ENCODE measurements at regions not wholly inside any gene's neighbourhood (a gene's known extent, or its start where the extent isn't known, plus 50 kb on each side); places are given as distances from the start of the nearest gene placed in this dataset.

DNA sequence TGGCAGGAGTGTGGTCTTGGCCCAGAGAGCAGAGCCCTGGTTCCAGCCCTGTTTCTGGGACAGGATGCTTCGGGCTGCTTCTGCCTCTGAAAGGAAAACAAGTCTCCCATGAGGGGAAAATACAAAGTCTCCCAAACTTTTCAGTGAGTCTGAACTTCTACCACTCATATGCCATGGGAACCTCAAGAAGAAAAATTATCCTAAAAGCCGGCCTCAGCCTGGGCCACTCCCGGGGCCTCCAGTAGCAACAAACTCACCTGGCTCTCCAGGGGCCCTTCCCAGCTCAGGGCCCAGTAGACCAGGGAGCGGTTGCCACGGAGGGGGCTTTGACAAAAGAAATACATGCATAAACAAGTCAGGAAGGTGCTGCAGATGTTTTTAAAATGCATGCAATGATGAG is 289.2 kb upstream of the HDAC4 start:
- H3K27ac ChIP-seq (ENCODE audit: low read length), result no peak overlapping the region
- peaks cover 2% of the 10 kb centered on the region for H3K27me3 ChIP-seq (ENCODE audit: control insufficient read depth, insufficient read depth, low read length)
- Mint-ChIP-seq H3K9me3 (no peaks in the 10 kb centered on the region), H3K27me3 (ENCODE audit: low read depth in 2 of 2) (peaks cover 16 to 33% of the 10 kb centered on the region in 2 donors), H3K36me3 (no peaks in the 10 kb centered on the region), H3K4me3 (no peak overlapping the region), H3K27ac (no peak overlapping the region), H3K4me1 (no peaks in the 10 kb centered on the region)
- TF ChIP-seq, protein P1, sequence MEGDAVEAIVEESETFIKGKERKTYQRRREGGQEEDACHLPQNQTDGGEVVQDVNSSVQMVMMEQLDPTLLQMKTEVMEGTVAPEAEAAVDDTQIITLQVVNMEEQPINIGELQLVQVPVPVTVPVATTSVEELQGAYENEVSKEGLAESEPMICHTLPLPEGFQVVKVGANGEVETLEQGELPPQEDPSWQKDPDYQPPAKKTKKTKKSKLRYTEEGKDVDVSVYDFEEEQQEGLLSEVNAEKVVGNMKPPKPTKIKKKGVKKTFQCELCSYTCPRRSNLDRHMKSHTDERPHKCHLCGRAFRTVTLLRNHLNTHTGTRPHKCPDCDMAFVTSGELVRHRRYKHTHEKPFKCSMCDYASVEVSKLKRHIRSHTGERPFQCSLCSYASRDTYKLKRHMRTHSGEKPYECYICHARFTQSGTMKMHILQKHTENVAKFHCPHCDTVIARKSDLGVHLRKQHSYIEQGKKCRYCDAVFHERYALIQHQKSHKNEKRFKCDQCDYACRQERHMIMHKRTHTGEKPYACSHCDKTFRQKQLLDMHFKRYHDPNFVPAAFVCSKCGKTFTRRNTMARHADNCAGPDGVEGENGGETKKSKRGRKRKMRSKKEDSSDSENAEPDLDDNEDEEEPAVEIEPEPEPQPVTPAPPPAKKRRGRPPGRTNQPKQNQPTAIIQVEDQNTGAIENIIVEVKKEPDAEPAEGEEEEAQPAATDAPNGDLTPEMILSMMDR (IDR thresholded peaks at IDR 0.05), result no peak
- no peaks in the 10 kb centered on the region for H3K36me3 ChIP-seq (ENCODE audit: control insufficient read depth, insufficient read depth, low read length)
- DNase-seq (no peak), ATAC-seq (no peak)
- H3K9me3 ChIP-seq (ENCODE audit: control insufficient read depth, insufficient read depth, low read length), result no peaks in the 10 kb centered on the region
- H3K4me1 ChIP-seq (ENCODE audit: control insufficient read depth, insufficient read depth, low read length), result no peaks in the 10 kb centered on the region
- intact Hi-C loops (cut with micrococcal nuclease), result no loop called here
- no peak overlapping the region for H3K4me3 ChIP-seq (ENCODE audit: low read length)
- 91% methylated on average over 5 of the region's 5 CpGs for WGBS (ENCODE audit: insufficient coverage)

DNA sequence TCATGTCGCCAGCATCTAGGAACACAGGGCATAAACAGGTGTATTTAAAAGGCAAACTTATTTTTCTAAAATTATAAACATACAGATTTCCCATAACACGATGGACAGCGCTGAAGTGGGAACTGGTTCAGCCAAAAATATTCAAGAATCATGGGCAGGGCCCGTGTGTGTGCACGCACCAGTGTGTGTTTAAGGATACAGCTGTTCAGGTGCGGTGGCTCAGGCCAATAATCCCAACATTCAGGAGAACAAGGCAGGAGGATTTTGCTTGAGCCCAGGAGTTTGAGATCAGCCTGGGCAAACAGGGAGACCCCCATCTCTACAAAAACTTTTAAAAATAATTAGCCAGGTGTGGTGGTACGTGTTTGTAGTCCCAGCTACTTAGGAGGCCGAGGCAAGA is 288.6 kb upstream of the HDAC4 start:
- WGBS (ENCODE audit: insufficient coverage), result 86% methylated on average over 6 of the region's 8 CpGs
- Mint-ChIP-seq H3K36me3 (no peaks in the 10 kb centered on the region), H3K4me3 (no peak overlapping the region), H3K27ac (no peak overlapping the region), H3K4me1 (no peaks in the 10 kb centered on the region), H3K9me3 (no peaks in the 10 kb centered on the region), H3K27me3 (ENCODE audit: low read depth in 2 of 2) (peaks cover 19 to 36% of the 10 kb centered on the region in 2 donors)
- intact Hi-C loops (cut with micrococcal nuclease), result no loop called here
- Histone ChIP-seq H3K36me3 (ENCODE audit: control insufficient read depth, insufficient read depth, low read length) (no peaks in the 10 kb centered on the region), H3K4me1 (ENCODE audit: control insufficient read depth, insufficient read depth, low read length) (no peaks in the 10 kb centered on the region), H3K27ac (ENCODE audit: low read length) (no peak overlapping the region), H3K9me3 (ENCODE audit: control insufficient read depth, insufficient read depth, low read length) (no peaks in the 10 kb centered on the region), H3K4me3 (ENCODE audit: low read length) (no peak overlapping the region), H3K27me3 (ENCODE audit: control insufficient read depth, insufficient read depth, low read length) (peaks cover 3% of the 10 kb centered on the region)
- TF ChIP-seq, protein P1 (IDR thresholded peaks at IDR 0.05), result no peak
- ATAC-seq (no peak), DNase-seq (no peak)

DNA sequence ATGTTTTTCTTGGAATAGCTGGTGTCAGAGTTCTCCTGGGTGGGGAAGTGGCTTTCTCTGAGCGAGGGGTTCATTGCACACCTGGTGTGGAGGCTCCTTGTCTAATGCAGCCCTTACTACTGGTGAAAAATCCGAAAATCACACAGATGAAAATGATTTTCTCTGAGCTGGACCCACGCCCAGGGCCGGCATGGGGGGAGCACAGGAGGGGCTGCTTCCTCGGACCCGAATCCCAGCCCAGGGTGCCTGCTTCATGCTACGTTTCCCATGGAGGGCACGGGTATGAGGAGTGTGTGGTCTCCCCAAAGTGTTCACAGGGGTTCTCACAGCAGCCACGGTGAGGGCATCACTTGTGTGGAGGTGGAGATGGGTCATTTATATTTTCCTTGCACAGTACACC is 288.0 kb upstream of the HDAC4 start:
- Histone ChIP-seq H3K9me3 (ENCODE audit: control insufficient read depth, insufficient read depth, low read length) (no peaks in the 10 kb centered on the region), H3K36me3 (ENCODE audit: control insufficient read depth, insufficient read depth, low read length) (no peaks in the 10 kb centered on the region), H3K4me1 (ENCODE audit: control insufficient read depth, insufficient read depth, low read length) (no peaks in the 10 kb centered on the region), H3K27me3 (ENCODE audit: control insufficient read depth, insufficient read depth, low read length) (peaks cover 4% of the 10 kb centered on the region), H3K27ac (ENCODE audit: low read length) (no peak overlapping the region), H3K4me3 (ENCODE audit: low read length) (no peak overlapping the region)
- Mint-ChIP-seq H3K27me3 (ENCODE audit: low read depth in 2 of 2) (peaks cover 24 to 41% of the 10 kb centered on the region in 2 donors), H3K36me3 (no peaks in the 10 kb centered on the region), H3K4me1 (no peaks in the 10 kb centered on the region), H3K27ac (no peak overlapping the region), H3K9me3 (no peaks in the 10 kb centered on the region), H3K4me3 (no peak overlapping the region)
- no peak for DNase-seq
- no peak for ATAC-seq
- TF ChIP-seq, protein P1 (IDR thresholded peaks at IDR 0.05), result no peak
- intact Hi-C loops (cut with micrococcal nuclease), result no loop called here
- 88% methylated on average over 8 of the region's 9 CpGs for WGBS (ENCODE audit: insufficient coverage)

DNA sequence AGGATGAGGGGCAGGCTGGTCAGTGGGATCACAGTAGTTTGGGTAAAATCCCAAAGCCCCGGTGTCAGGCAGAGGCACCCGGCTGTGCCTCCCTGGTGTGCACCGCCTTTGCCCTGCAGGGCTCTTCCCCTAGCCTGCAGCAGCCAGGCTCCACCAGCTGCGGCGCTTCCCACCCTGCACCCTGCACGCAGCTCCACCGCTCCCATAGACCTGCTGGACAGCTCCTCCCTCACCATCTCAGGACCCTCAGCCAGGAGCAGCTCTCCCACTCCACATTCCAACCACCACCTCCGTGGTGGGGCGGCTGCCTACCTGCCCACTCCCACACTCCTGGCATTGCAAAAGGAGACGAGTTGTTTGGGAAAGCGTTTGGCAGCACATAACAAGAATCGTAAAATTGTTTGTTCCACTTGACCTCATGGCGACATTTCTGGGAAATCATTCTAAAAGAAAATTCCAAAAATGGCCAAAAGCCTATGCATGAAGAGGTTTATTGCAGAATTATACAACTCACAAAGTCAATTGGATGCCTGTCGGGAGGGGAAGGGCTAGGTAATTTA is 287.4 kb upstream of the HDAC4 start:
- Histone ChIP-seq H3K27ac (ENCODE audit: low read length) (no peak overlapping the region), H3K36me3 (ENCODE audit: control insufficient read depth, insufficient read depth, low read length) (no peaks in the 10 kb centered on the region), H3K4me3 (ENCODE audit: low read length) (no peak overlapping the region), H3K4me1 (ENCODE audit: control insufficient read depth, insufficient read depth, low read length) (no peaks in the 10 kb centered on the region), H3K27me3 (ENCODE audit: control insufficient read depth, insufficient read depth, low read length) (peaks cover 7% of the 10 kb centered on the region), H3K9me3 (ENCODE audit: control insufficient read depth, insufficient read depth, low read length) (no peaks in the 10 kb centered on the region)
- ATAC-seq (no peak), DNase-seq (no peak)
- H3K9me3 Mint-ChIP-seq, result no peaks in the 10 kb centered on the region
- TF ChIP-seq, protein P1 (IDR thresholded peaks at IDR 0.05), result no peak
- 70% methylated on average over 14 of the region's 14 CpGs for WGBS (ENCODE audit: insufficient coverage)
- no peak overlapping the region for H3K27ac Mint-ChIP-seq
- H3K4me1 Mint-ChIP-seq, result no peaks in the 10 kb centered on the region
- intact Hi-C loops (cut with micrococcal nuclease), result no loop called here
- H3K27me3 Mint-ChIP-seq (ENCODE audit: low read depth in 2 of 2), result peaks cover 28 to 40% of the 10 kb centered on the region in 2 donors
- H3K4me3 Mint-ChIP-seq, result no peak overlapping the region
- H3K36me3 Mint-ChIP-seq, result no peaks in the 10 kb centered on the region
